ENCODE measurements at regions not wholly inside any gene's neighbourhood (a gene's known extent, or its start where the extent isn't known, plus 50 kb on each side); places are given as distances from the start of the nearest gene placed in this dataset.
"Not testable (repeated sequence)": the region's sequence is repeated elsewhere in the genome, so short reads cannot be mapped to it uniquely, and the experiment has no call there.

- Histone ChIP-seq H3K36me3 (replicated peaks; ENCODE audit: control insufficient read depth, insufficient read depth, low read length) (no peaks in the 10 kb centered on the region; the same call in 1 of the 2 replicates), H3K27me3 (ENCODE audit: control insufficient read depth, insufficient read depth, low read length) (no peaks in the 10 kb centered on the region), H3K4me3 (ENCODE audit: insufficient read depth, low read depth, low read length) (no peak overlapping the region)
- no peak for DNase-seq
These were observed 123.2 kb downstream of the FHIP1A start for GRCh38 chr4:151532001-151532708.

- H3K27me3 ChIP-seq (ENCODE audit: control insufficient read depth, insufficient read depth, low read length): no peaks in the 10 kb centered on the region
- no peak overlapping the region for H3K4me3 ChIP-seq (ENCODE audit: insufficient read depth, low read depth, low read length)
- H3K36me3 ChIP-seq (replicated peaks; ENCODE audit: control insufficient read depth, insufficient read depth, low read length): no peaks in the 10 kb centered on the region; the same call in 1 of the 2 replicates
- DNase-seq: no peak
These were observed 125.2 kb downstream of the FHIP1A start for GRCh38 chr4:151534195-151534594.

GRCh38 chr4:151535366-151535765 lies 126.4 kb downstream of the FHIP1A start:
- Histone ChIP-seq H3K27me3 (ENCODE audit: control insufficient read depth, insufficient read depth, low read length) (no peaks in the 10 kb centered on the region), H3K4me3 (ENCODE audit: insufficient read depth, low read depth, low read length) (no peak overlapping the region)

GRCh38 chr4:151537687-151538086 lies 128.7 kb downstream of the FHIP1A start:
- DNase-seq: no peak
- H3K36me3 ChIP-seq (replicated peaks; ENCODE audit: control insufficient read depth, insufficient read depth, low read length): no peaks in the 10 kb centered on the region; the same call in 1 of the 2 replicates
- H3K4me3 ChIP-seq (ENCODE audit: insufficient read depth, low read depth, low read length): no peak overlapping the region
- no peaks in the 10 kb centered on the region for H3K27me3 ChIP-seq (ENCODE audit: control insufficient read depth, insufficient read depth, low read length)

More at GRCh38 chr4:151535366-151535765, 126.4 kb downstream of the FHIP1A start:
- DNase-seq: no peak
- no peaks in the 10 kb centered on the region; the same call in 1 of the 2 replicates for H3K36me3 ChIP-seq (replicated peaks; ENCODE audit: control insufficient read depth, insufficient read depth, low read length)

GRCh38 chr4:151538963-151539362 lies 130.0 kb downstream of the FHIP1A start:
- no peaks in the 10 kb centered on the region; the same call in 1 of the 2 replicates for H3K36me3 ChIP-seq (replicated peaks; ENCODE audit: control insufficient read depth, insufficient read depth, low read length)
- H3K27me3 ChIP-seq (ENCODE audit: control insufficient read depth, insufficient read depth, low read length): no peaks in the 10 kb centered on the region
- DNase-seq: no peak
- H3K4me3 ChIP-seq (ENCODE audit: insufficient read depth, low read depth, low read length): no peak overlapping the region

GRCh38 chr4:151540728-151541388 lies 131.9 kb downstream of the FHIP1A start:
- H3K4me3 ChIP-seq (ENCODE audit: insufficient read depth, low read depth, low read length): no peak overlapping the region
- no peak for DNase-seq
- no peaks in the 10 kb centered on the region; the same call in 1 of the 2 replicates for H3K36me3 ChIP-seq (replicated peaks; ENCODE audit: control insufficient read depth, insufficient read depth, low read length)
- no peaks in the 10 kb centered on the region for H3K27me3 ChIP-seq (ENCODE audit: control insufficient read depth, insufficient read depth, low read length)

GRCh38 chr4:151541389-151542071 lies 132.6 kb downstream of the FHIP1A start:
- Histone ChIP-seq H3K36me3 (replicated peaks; ENCODE audit: control insufficient read depth, insufficient read depth, low read length) (peaks cover 1% of the 10 kb centered on the region; the same call in 1 of the 2 replicates), H3K4me3 (ENCODE audit: insufficient read depth, low read depth, low read length) (no peak overlapping the region), H3K27me3 (ENCODE audit: control insufficient read depth, insufficient read depth, low read length) (no peaks in the 10 kb centered on the region)
- DNase-seq: no peak

GRCh38 chr4:151548708-151549107 lies 139.7 kb downstream of the FHIP1A start:
- no peak overlapping the region for H3K4me3 ChIP-seq (ENCODE audit: insufficient read depth, low read depth, low read length)
- H3K36me3 ChIP-seq (replicated peaks; ENCODE audit: control insufficient read depth, insufficient read depth, low read length): peaks cover 2% of the 10 kb centered on the region; the same call in 1 of the 2 replicates
- DNase-seq: no peak
- H3K27me3 ChIP-seq (ENCODE audit: control insufficient read depth, insufficient read depth, low read length): no peaks in the 10 kb centered on the region

- not testable (repeated sequence) for DNase-seq; H3K4me3 ChIP-seq (ENCODE audit: insufficient read depth, low read depth, low read length)
These were observed 140.4 kb downstream of the FHIP1A start for GRCh38 chr4:151549378-151549777.

GRCh38 chr4:151553874-151554273 lies 144.9 kb downstream of the FHIP1A start:
- Histone ChIP-seq H3K27me3 (ENCODE audit: control insufficient read depth, insufficient read depth, low read length) (no peaks in the 10 kb centered on the region), H3K36me3 (replicated peaks; ENCODE audit: control insufficient read depth, insufficient read depth, low read length) (no peaks in the 10 kb centered on the region), H3K4me3 (ENCODE audit: insufficient read depth, low read depth, low read length) (no peak overlapping the region)
- DNase-seq: peak; percentile 7

More at GRCh38 chr4:151549378-151549777, 140.4 kb downstream of the FHIP1A start:
- H3K27me3 ChIP-seq (ENCODE audit: control insufficient read depth, insufficient read depth, low read length); H3K36me3 ChIP-seq (replicated peaks; ENCODE audit: control insufficient read depth, insufficient read depth, low read length): not testable (repeated sequence)

GRCh38 chr4:151555151-151555945 lies 146.4 kb downstream of the FHIP1A start:
- no peak for DNase-seq
- H3K27me3 ChIP-seq (ENCODE audit: control insufficient read depth, insufficient read depth, low read length): no peaks in the 10 kb centered on the region
- H3K4me3 ChIP-seq (ENCODE audit: insufficient read depth, low read depth, low read length): no peak overlapping the region
- H3K36me3 ChIP-seq (replicated peaks; ENCODE audit: control insufficient read depth, insufficient read depth, low read length): no peaks in the 10 kb centered on the region

- DNase-seq: no peak
- Histone ChIP-seq H3K4me3 (ENCODE audit: insufficient read depth, low read depth, low read length) (no peak overlapping the region), H3K27me3 (ENCODE audit: control insufficient read depth, insufficient read depth, low read length) (no peaks in the 10 kb centered on the region), H3K36me3 (replicated peaks; ENCODE audit: control insufficient read depth, insufficient read depth, low read length) (no peaks in the 10 kb centered on the region)
These were observed 149.6 kb downstream of the FHIP1A start for GRCh38 chr4:151558496-151559113.

GRCh38 chr4:151559595-151559994 lies 150.6 kb downstream of the FHIP1A start:
- H3K36me3 ChIP-seq (replicated peaks; ENCODE audit: control insufficient read depth, insufficient read depth, low read length): no peaks in the 10 kb centered on the region
- DNase-seq: no peak
- no peak overlapping the region for H3K4me3 ChIP-seq (ENCODE audit: insufficient read depth, low read depth, low read length)
- H3K27me3 ChIP-seq (ENCODE audit: control insufficient read depth, insufficient read depth, low read length): no peaks in the 10 kb centered on the region

Data from H7 (cell line).